Immature natural killer cell (primary cell): ENCODE measurements at regions not wholly inside any gene's neighbourhood (a gene's known extent, or its start where the extent isn't known, plus 50 kb on each side); places are given as distances from the start of the nearest gene placed in this dataset.
"Not testable (repeated sequence)": the region's sequence is repeated elsewhere in the genome, so short reads cannot be mapped to it uniquely, and the experiment has no call there.

Source experiments
- DNase-seq, 3 donors: peaks; one replicate each; pipeline ENCODE4 v3.0.0; 2022; ENCODE audit warnings: mixed read lengths in 1 of 3
- H3K27ac Mint-ChIP-seq, 6 donors: one replicate each; pipeline ENCODE4 v1.8.0; 2020; ENCODE audit warnings: mixed read lengths in 6 of 6, mild to moderate bottlenecking in 5 of 6, inconsistent platforms in 4 of 6, moderate library complexity in 3 of 6
- H3K27me3 Mint-ChIP-seq, 3 donors: one replicate each; pipeline ENCODE4 v1.8.0; 2020 to 2021; ENCODE audit warnings: low read depth in 3 of 3, mild to moderate bottlenecking in 3 of 3, mixed read lengths in 3 of 3, moderate library complexity in 3 of 3, inconsistent platforms in 1 of 3
- H3K36me3 Mint-ChIP-seq, 3 donors: one replicate each; pipeline ENCODE4 v1.8.0; 2020; ENCODE audit warnings: mixed read lengths in 3 of 3, inconsistent platforms in 2 of 3, mild to moderate bottlenecking in 2 of 3
- H3K4me1 Mint-ChIP-seq, 2 donors: one replicate each; pipeline ENCODE4 v1.8.0; 2020; ENCODE audit warnings: inconsistent platforms in 2 of 2, mild to moderate bottlenecking in 2 of 2, mixed read lengths in 2 of 2, moderate library complexity in 1 of 2
- H3K4me3 Mint-ChIP-seq, 5 donors: one replicate each; pipeline ENCODE4 v1.8.0; 2020; ENCODE audit warnings: mild to moderate bottlenecking in 5 of 5, mixed read lengths in 5 of 5, inconsistent platforms in 3 of 5, moderate library complexity in 3 of 5
- H3K9me3 Mint-ChIP-seq, 6 donors: one replicate each; pipeline ENCODE4 v1.8.0; 2020; ENCODE audit warnings: mild to moderate bottlenecking in 6 of 6, mixed read lengths in 6 of 6, inconsistent platforms in 4 of 6, moderate library complexity in 3 of 6

DNA sequence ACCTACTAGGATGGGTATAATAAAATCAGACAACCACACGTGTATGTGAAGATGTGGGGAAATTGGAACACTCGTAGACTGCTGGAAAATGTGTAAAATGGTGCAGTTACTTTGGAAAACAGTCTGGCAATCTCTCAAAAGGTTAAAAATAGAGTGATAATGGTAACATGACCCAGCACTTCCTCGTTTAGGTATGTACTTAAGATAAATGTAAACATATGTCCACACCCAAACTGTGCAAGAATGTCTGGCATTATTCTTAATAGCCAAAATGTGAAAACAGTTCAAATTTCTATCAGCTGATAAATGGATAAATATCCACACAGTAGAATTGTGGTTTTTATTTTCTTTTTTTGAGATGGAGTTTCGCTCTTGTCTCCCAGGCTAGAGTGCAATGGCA, 272.8 kb downstream of the ZNF248 start:
- no peaks in the 10 kb centered on the region for H3K4me1 Mint-ChIP-seq
- DNase-seq, result no peak
- H3K9me3 Mint-ChIP-seq, result peaks cover 16 to 52% (median 18%) of the 10 kb centered on the region in 6 donors
- H3K4me3 Mint-ChIP-seq, result no peak overlapping the region
- H3K27ac Mint-ChIP-seq, result no peak overlapping the region
- peaks cover 0 to 1% (median 0%) of the 10 kb centered on the region in 3 donors for H3K27me3 Mint-ChIP-seq
- H3K36me3 Mint-ChIP-seq, result peaks cover 0 to 4% (median 0%) of the 10 kb centered on the region in 3 donors

DNA sequence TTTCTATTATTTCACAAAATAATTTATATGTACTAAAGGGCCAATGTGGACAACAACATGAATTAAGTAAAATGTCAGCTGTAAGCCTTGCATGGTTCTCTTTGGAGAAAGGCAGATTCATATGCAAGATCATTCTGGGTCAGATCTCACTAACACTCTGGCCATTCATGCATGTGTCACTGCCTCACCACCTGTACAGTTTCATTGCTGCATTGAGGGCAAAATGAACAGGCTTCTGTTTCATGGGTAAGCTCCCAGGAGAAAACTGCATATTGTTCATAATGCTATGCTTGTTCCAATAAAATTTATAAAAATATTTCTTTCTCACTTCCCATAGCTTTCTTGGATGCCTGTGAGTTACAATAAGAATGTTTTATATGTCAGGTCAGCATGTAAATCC, 275.2 kb downstream of the ZNF248 start:
- H3K27ac Mint-ChIP-seq, result no peak overlapping the region
- H3K36me3 Mint-ChIP-seq, result peaks cover 0 to 4% (median 0%) of the 10 kb centered on the region in 3 donors
- no peak overlapping the region for H3K4me3 Mint-ChIP-seq
- peaks cover 0 to 1% (median 0%) of the 10 kb centered on the region in 3 donors for H3K27me3 Mint-ChIP-seq
- H3K4me1 Mint-ChIP-seq, result no peaks in the 10 kb centered on the region
- DNase-seq, result no peak
- H3K9me3 Mint-ChIP-seq, result peaks cover 10 to 47% (median 18%) of the 10 kb centered on the region in 6 donors

DNA sequence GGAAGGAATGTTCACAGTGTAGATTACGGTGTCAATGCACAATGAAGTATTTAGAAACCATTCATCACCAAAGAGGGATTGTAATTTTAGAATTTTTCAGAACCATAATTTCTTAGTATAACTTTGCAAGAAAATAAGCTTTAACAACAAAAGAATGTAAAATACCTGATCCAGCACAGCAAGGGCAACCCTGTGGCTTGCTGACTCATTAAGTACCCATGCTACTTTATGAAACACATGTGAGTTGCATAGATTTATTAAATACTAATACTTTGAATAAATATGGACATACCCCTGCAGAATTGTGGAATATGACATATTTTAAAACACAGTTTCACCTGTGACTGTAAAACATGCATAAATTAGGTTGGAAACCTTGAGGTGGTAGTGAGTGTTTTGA, 281.3 kb downstream of the ZNF248 start:
- no peaks in the 10 kb centered on the region for H3K4me1 Mint-ChIP-seq
- H3K27ac Mint-ChIP-seq, result no peak overlapping the region
- H3K9me3 Mint-ChIP-seq, result peaks cover 6 to 44% (median 27%) of the 10 kb centered on the region in 6 donors
- peaks cover 0 to 2% (median 0%) of the 10 kb centered on the region in 3 donors for H3K27me3 Mint-ChIP-seq
- DNase-seq, result no peak
- H3K4me3 Mint-ChIP-seq, result no peak overlapping the region
- peaks cover 0 to 4% (median 0%) of the 10 kb centered on the region in 3 donors for H3K36me3 Mint-ChIP-seq

DNA sequence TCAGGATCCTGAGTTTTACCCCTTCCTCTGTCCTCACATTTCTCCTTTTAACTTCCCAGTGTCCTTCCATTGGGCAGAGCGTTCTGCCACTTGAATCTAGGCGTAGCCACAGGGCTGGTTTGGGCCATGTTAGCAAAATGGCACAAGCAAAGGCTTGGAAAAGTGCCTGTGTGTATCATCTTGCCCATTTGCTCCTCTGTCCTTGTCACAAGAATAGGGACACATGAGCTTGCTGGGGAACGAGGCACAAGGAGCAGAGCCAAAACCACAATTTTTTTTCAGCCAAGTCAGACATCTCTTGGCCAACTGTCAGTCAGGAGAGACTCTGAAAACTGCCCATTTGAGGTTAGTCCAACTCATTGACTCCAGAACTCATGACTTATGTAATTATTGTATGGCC, 285.2 kb downstream of the ZNF248 start:
- Mint-ChIP-seq H3K4me1 (no peaks in the 10 kb centered on the region), H3K9me3 (peaks cover 9 to 53% (median 28%) of the 10 kb centered on the region in 6 donors), H3K36me3 (no peaks in the 10 kb centered on the region), H3K27me3 (peaks cover 0 to 2% (median 0%) of the 10 kb centered on the region in 3 donors), H3K4me3 (no peak overlapping the region), H3K27ac (no peak overlapping the region)
- no peak for DNase-seq

DNA sequence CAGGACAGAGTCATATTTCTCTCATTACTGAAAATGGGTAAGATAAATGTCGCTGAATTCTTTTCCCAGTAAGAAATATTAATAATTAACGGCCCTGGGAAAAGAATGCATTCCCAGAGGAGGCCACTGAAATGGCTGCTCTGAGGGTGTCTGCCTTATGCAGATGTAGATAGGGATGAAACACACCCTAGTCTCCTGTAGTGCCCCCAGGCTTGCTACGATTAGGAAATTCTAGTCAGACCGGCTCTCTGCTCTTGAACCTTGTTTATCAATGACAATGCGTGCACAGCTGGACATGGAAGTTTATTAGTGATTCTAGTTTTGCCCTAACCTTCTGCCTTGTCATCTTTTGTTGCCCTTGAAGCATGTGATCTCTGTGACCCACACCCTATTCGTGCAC, 291.1 kb downstream of the ZNF248 start:
- Mint-ChIP-seq H3K27ac (no peak overlapping the region), H3K27me3 (peaks cover 0 to 2% (median 0%) of the 10 kb centered on the region in 3 donors), H3K36me3 (peaks cover 0 to 4% (median 0%) of the 10 kb centered on the region in 3 donors), H3K4me1 (no peaks in the 10 kb centered on the region), H3K4me3 (no peak overlapping the region), H3K9me3 (peaks cover 10 to 43% (median 19%) of the 10 kb centered on the region in 6 donors)
- DNase-seq, result no peak

DNA sequence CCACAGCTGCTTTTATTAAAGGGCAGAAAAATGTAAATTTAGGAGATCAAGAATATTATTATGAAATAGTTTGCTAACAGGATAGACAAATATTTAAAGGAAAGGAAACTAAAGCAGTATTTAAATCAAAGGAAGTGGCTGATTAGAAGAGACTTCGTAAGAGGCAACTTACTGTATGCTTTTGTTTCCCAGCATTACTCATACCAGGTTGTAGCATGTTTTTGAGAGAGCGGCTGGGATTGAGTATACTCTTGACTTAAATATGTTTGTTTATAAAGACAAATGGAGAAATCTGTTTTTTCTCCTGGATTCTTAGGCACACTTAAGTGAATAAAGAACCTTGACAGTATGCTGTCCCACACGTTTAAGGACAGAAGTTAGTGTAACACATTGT, 293.7 kb downstream of the ZNF248 start:
- Mint-ChIP-seq H3K27ac (no peak overlapping the region), H3K9me3 (peaks cover 4 to 43% (median 21%) of the 10 kb centered on the region in 6 donors), H3K36me3 (peaks cover 0 to 4% (median 0%) of the 10 kb centered on the region in 3 donors), H3K4me3 (no peak overlapping the region), H3K4me1 (no peaks in the 10 kb centered on the region), H3K27me3 (peaks cover 0 to 2% (median 0%) of the 10 kb centered on the region in 3 donors)
- DNase-seq, result no peak

DNA sequence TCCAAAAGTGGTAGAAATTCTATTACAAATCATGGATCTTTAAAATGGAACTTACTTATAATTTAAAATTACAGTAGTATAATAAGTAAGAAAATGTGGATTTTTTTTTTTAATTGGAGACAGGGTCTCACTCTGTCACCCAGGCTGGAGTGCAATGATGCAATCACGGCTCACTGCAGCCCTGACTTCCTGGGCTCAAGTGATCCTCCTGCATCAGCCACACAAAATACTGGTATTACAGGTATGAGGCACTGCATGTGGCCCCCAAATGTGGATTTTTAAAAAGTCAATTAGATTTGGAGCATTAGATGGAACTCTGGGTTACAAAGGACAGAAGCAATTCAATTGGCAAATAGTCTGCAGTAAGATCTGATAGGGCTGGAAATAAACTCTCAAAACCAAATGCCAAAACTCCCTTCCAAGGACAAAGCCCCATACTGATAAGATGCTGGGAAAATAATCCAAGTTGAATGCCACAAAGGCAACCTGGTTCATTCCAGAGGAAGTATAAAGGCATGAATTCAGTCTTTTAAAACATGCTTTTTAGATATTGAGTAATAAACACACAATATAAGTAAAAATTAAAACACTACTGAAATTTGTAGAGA, 294.2 kb downstream of the ZNF248 start:
- H3K36me3 Mint-ChIP-seq, result peaks cover 0 to 4% (median 0%) of the 10 kb centered on the region in 3 donors
- H3K4me1 Mint-ChIP-seq, result no peaks in the 10 kb centered on the region
- peaks cover 4 to 38% (median 17%) of the 10 kb centered on the region in 6 donors for H3K9me3 Mint-ChIP-seq
- DNase-seq, result no peak
- H3K27ac Mint-ChIP-seq, result no peak overlapping the region
- peaks cover 0 to 2% (median 0%) of the 10 kb centered on the region in 3 donors for H3K27me3 Mint-ChIP-seq
- H3K4me3 Mint-ChIP-seq, result no peak overlapping the region

DNA sequence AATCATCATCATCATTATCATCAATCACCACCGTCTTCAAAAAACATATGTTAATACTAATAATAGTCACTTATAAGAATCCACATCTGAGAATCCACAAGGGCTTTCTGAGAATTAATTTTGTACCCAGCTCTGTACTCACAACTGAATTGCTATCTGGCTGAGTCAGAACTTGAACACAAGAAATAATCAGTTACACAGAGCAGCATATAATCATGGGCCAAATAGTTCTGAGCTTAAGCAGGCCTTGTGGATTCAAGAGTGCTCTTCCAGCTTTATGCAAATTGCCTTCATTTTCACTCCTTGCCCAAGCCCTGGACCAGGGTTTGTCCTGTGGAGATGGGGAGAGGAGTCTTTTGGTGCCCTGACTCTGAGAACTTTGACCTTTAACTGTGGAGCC, 304.5 kb downstream of the ZNF248 start:
- no peaks in the 10 kb centered on the region for H3K27me3 Mint-ChIP-seq
- H3K27ac Mint-ChIP-seq, result no peak overlapping the region
- H3K4me1 Mint-ChIP-seq, result no peaks in the 10 kb centered on the region
- no peak overlapping the region for H3K4me3 Mint-ChIP-seq
- DNase-seq, result no peak
- H3K36me3 Mint-ChIP-seq, result no peaks in the 10 kb centered on the region
- H3K9me3 Mint-ChIP-seq, result peaks cover 10 to 53% (median 28%) of the 10 kb centered on the region in 6 donors

DNA sequence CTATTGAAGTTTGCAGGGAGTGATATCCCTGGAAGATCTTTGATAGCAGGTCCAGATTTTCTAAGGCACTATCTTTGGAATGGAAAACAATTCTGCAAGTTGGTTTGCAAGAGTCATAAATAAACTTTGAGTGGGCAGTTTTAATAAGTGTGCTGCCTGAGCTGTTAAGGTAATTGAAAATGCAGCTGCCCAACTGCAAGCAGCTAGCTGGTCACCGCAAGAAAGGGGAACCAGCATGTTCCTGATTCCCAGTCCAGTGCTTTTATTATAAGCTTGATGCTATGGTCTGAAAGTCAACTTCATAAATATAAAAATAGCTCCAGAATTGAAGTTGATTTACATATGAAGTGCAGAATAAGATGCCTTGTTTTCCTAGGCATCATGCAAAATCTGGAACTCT, 308.4 kb downstream of the ZNF248 start:
- no peaks in the 10 kb centered on the region for H3K4me1 Mint-ChIP-seq
- no peaks in the 10 kb centered on the region for H3K27me3 Mint-ChIP-seq
- no peak overlapping the region for H3K27ac Mint-ChIP-seq
- peaks cover 8 to 46% (median 24%) of the 10 kb centered on the region in 6 donors for H3K9me3 Mint-ChIP-seq
- no peak for DNase-seq
- no peak overlapping the region for H3K4me3 Mint-ChIP-seq
- no peaks in the 10 kb centered on the region for H3K36me3 Mint-ChIP-seq

DNA sequence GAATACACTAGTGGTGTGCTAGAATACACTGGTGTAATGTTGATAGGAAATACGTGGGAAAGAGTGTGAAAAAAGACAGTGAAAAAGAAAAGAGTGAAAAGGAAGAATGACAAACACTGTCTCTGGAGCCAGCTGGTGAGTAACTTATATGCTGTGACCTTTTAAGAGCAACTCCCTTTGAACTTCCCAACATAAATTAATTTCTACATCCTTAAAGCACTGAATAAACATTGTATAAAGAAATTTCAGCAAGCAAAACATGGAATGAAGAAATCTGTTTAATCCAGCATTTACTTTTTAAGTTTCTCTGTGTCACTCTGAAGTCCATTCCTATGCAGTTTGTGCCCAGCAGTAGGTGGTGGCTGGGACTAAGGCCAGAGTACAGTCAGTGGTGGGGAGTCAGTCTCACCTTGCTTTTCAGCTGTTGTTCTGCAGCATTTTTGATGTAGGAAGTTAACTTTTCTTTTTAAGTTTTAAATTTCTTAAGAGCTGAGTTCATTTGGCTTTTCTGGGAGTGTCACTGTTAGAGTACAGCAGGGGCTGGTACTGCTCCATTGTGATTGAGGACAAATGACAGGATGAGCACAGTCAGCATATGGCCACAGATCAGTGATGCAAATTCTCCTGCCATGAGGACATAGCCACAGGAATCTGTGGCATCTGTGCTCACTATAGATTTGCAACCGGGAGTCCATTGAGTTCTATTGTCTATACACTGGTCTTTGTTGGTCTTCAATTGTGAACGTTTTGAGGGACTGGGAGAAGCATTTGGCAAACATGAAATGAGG, 321.8 kb downstream of the ZNF248 start:
- DNase-seq, result no peak
- Mint-ChIP-seq H3K27ac (peak overlapping the region in 1 of 6 donors; percentile 7), H3K36me3 (no peaks in the 10 kb centered on the region), H3K4me1 (no peaks in the 10 kb centered on the region), H3K27me3 (peaks cover 0 to 4% (median 0%) of the 10 kb centered on the region in 3 donors), H3K4me3 (no peak overlapping the region), H3K9me3 (peaks cover 14 to 63% (median 31%) of the 10 kb centered on the region in 6 donors)

DNA sequence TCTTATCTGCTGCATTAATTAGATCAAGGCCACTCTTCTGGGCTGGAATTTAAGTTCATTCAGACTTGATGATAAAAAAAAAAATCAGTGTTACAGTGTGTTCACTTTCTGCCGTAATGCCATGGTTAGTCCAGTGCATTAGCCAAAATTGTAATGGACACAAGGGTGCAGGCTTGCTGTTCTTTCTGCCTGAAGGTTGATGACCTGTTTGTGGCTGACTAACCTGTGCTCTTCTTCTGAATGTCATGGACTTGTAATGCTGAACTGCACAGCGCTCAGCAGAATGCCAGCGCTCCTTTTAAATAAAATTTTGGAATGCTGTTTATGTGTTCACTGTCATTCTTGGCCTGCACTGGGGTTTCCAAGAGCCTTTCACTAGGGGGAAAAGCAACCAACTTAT, 323.2 kb downstream of the ZNF248 start:
- DNase-seq, result no peak
- Mint-ChIP-seq H3K27me3 (peaks cover 0 to 4% (median 0%) of the 10 kb centered on the region in 3 donors), H3K4me1 (no peaks in the 10 kb centered on the region), H3K36me3 (no peaks in the 10 kb centered on the region), H3K4me3 (no peak overlapping the region), H3K27ac (no peak overlapping the region), H3K9me3 (peaks cover 15 to 65% (median 35%) of the 10 kb centered on the region in 6 donors)

DNA sequence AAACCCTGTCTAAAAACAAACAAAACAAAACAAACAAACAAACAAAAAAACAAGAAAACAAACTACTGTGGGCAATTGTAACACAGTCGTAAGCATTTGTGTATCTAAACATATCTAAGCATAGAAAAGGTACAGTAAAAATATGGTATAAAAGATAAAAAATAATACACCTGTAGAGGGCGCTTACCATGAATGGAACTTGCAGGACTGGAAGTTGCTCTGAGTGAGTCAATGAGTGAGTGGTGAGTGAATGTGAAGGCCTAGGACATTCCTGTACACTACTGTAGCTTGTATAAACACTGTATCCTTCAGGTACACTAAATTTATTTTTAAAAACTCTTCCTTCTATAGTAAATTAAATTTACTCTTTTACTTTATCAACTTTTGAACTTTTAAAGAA, 332.0 kb downstream of the ZNF248 start:
- H3K4me3 Mint-ChIP-seq, H3K36me3 Mint-ChIP-seq, H3K27ac Mint-ChIP-seq, DNase-seq, H3K27me3 Mint-ChIP-seq, H3K4me1 Mint-ChIP-seq: not testable (repeated sequence)
- H3K9me3 Mint-ChIP-seq, result peaks cover 6 to 31% (median 17%) of the 10 kb centered on the region in 6 donors

DNA sequence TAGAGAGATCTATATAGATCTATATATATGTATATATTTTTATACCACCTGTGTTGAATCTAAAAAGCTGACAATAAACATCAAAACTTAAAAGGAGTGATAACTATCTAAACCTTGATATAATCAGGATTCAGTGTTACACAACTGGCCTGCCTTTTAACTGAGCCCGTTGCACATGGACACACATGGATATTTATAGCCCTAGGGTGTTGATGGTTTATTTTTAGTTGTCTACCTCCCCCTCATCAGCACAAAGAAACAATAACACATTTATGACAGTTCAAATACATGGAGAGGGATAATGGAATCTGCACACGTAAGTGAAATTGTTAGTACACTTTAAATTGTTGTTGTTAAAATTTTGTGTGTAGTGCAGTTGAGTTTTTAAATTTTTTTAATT, 336.9 kb downstream of the ZNF248 start:
- peaks cover 0 to 2% (median under 1%) of the 10 kb centered on the region in 3 donors for H3K27me3 Mint-ChIP-seq
- DNase-seq, result no peak
- no peaks in the 10 kb centered on the region for H3K36me3 Mint-ChIP-seq
- no peak overlapping the region for H3K4me3 Mint-ChIP-seq
- H3K9me3 Mint-ChIP-seq, result peaks cover 7 to 18% (median 13%) of the 10 kb centered on the region in 6 donors
- no peak overlapping the region for H3K27ac Mint-ChIP-seq
- no peaks in the 10 kb centered on the region for H3K4me1 Mint-ChIP-seq

DNA sequence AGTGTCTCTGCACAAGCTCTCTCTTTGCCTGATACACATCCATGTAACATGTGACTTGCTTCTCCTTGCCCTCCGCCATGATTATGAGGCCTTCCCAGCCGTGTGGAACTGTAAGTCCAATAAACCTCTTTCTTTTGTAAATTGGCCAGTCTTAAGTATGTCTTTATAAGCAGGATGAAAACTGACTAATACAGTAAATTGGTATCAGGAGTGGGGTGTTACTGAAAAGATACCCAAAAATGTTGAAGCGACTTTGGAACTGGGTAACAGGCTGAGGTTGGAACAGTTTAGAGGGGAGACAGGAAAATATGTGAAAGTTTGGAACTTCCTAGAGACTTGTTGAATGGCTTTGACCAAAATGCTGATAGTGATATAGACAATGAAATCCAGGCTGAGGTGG, 346.9 kb downstream of the ZNF248 start:
- H3K27ac Mint-ChIP-seq, H3K4me1 Mint-ChIP-seq, H3K4me3 Mint-ChIP-seq, DNase-seq, H3K27me3 Mint-ChIP-seq: not testable (repeated sequence)
- H3K36me3 Mint-ChIP-seq, result peaks cover 0 to 15% (median 5%) of the 10 kb centered on the region in 3 donors
- H3K9me3 Mint-ChIP-seq, result peaks cover 10 to 56% (median 40%) of the 10 kb centered on the region in 6 donors
